HG03103 (cell line): ENCODE measurements at regions not wholly inside any gene's neighbourhood (a gene's known extent, or its start where the extent isn't known, plus 50 kb on each side); places are given as distances from the start of the nearest gene placed in this dataset.

Experiments used
- ATAC-seq: cut with Tn5 transposase; IDR thresholded peaks from one replicate; pipeline ENCODE4 v1.9.1; 2021; ENCODE audit warnings: low read depth; ENCODE audit not compliant: unreplicated experiment

DNA sequence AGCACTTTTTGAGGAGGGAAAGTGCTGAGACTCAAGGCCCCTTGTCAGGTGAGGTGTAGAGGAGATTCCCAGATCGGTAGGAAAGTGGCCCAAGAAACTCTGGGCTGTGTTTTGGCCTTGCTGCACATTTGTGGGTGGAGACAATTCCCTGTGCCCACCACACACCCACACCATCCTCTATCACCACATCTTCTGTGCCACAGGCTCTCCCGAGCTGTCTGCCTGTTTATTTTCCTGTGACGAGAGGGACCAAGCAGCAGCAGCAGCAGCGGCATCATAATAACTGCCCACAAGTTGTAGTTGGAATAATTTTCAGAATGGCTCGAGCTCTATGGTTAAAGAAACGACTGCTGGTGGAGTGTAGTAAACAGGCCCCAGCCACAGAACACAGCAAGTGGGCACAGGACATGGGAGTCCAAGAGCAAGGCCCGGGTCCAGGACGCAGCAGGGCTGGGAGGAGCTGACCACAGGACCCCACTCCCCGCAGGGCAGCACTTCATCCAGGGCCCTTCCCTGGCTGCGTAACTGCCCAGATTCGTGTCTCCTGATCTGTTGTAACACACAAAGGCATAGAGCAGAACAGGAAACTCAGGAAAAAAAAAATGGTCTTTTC is 55.6 kb upstream of the BCL2L14 start:
- no peak for ATAC-seq

- no peak for ATAC-seq
Measured at GRCh38 chr12:12016284-12017100, 54.2 kb upstream of the BCL2L14 start.

- no peak for ATAC-seq
Measured at GRCh38 chr12:12017135-12017581, 53.6 kb upstream of the BCL2L14 start.

GRCh38 chr12:12017798-12018197 is 52.9 kb upstream of the BCL2L14 start:
- ATAC-seq = no peak

DNA sequence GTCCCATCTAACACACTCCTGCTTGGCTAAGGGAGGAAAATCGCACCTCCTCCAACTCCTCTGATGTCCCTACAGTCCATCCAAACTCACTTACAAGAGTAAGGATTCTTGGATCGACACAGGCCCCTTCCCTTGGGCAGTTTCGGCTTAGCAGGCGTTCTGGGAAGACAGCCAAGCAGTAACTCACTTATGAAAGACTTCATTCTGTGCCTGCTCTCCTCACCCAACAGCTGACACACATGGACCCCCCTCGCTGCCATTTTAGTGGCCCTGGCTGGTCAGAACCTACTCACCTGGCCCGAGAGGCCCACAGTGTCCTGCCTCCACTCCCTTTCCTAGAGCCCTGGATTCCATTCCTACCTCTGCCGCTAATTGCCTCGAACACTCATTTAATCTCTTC is 52.3 kb upstream of the BCL2L14 start:
- no peak for ATAC-seq

DNA sequence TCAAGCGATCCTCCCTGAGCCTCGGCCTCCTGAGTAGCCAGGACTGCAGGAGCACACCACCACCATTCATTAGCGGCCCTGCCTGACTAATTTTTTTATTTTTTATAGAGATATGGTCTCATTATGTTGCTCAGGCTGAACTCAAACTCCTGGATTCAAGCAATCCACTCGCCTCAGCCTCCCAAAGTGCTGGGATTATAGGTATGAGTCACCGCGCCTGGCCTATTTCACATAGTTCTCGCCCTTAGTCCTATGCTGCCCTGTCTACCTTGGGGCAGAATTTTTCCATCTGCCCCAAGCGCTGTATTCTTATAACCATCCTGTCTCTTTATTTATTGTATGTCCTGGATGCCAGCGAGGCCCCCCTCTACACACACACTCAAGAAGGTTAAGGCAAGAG is 50.9 kb upstream of the BCL2L14 start:
- ATAC-seq = no peak

DNA sequence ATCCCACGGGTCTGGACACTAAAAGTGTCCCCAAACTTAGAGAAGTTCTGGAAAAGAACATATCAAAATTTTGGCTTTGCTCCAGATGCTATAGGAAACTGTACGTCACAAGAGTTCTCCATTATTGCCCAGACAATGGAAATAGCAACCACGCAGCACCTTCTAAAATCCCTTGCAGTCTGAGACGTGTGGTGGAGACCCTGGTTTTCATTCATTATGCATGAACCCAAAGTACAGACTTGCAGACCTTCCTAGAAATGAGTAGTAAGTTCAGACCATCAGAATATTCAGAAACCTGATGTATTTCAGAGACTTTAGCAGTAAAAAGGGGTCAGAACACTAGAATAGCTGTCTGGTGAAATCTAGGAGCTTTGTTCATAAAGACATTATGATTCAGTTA is 50.0 kb upstream of the BCL2L14 start:
- no peak for ATAC-seq
